ENCODE measurements at regions not wholly inside any gene's neighbourhood (a gene's known extent, or its start where the extent isn't known, plus 50 kb on each side); places are given as distances from the start of the nearest gene placed in this dataset.

DNA sequence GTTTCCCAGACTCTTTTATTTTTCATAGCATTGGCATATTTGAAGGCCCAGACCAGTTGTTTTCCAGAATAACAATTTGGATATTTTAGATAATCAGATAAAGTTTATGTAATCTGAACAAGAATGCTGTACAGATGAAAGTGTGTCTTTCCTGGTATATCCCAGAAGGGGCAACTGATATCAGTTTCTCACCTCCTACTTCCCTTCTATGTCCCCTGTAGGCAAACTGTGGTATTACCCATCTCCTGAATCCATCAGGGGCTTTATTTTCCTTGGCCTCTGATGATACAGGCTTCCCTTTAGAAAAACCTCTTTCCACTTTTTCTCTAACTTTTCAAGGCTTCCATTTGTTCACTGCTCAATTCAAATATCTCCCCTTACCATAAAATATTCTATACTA, 87.5 kb upstream of the RGS1 start:
- Histone ChIP-seq H4K20me1 (replicated peaks in 1 of 2; ENCODE audit: control insufficient read depth in 1 of 2, insufficient read depth in 2 of 2, low read length in 2 of 2) (no peaks in the 10 kb centered on the region), H3K79me2 (ENCODE audit: control insufficient read depth in 1 of 2, insufficient read depth in 2 of 2, low read length in 2 of 2) (no peaks in the 10 kb centered on the region), H3K4me3 (ENCODE audit: extremely low read depth in 1 of 4, insufficient read depth in 2 of 4, low read depth in 3 of 4, low read length in 4 of 4) (no peak overlapping the region), H4K5ac (ENCODE audit: insufficient read length, low read depth, low read length) (no peak overlapping the region), H3K23ac (ENCODE audit: insufficient read length) (no peak overlapping the region), H3K9me3 (ENCODE audit: insufficient read depth in 2 of 2, low read depth in 1 of 2, low read length in 1 of 2) (no peaks in the 10 kb centered on the region), H2BK5ac (ENCODE audit: low read depth, low read length) (no peak overlapping the region), H3K56ac (replicated peaks; ENCODE audit: insufficient read length, low read depth, low read length) (no peak overlapping the region), H3K18ac (ENCODE audit: extremely low read depth, low read length) (no peak overlapping the region), H2AK5ac (ENCODE audit: low read depth, low read length) (no peak overlapping the region), H3K9ac (replicated peaks in 1 of 4; ENCODE audit: extremely low read depth in 1 of 4, low read depth in 3 of 4, low read length in 3 of 4) (no peak overlapping the region), H3K14ac (ENCODE audit: insufficient read length) (no peak overlapping the region), H3K79me1 (ENCODE audit: low read depth, low read length) (no peaks in the 10 kb centered on the region), H2BK12ac (ENCODE audit: low read depth, low read length) (no peak overlapping the region), H4K8ac (ENCODE audit: extremely low read depth, insufficient read depth, low read length) (no peak overlapping the region), H4K91ac (replicated peaks; ENCODE audit: insufficient read length, low read length) (no peak overlapping the region), H3K4ac (replicated peaks; ENCODE audit: insufficient read length, low read depth, low read length) (no peak overlapping the region), H3K23me2 (ENCODE audit: low read depth, low read length) (no peaks in the 10 kb centered on the region), H2BK15ac (ENCODE audit: low read length) (no peak overlapping the region), H3K4me1 (replicated peaks in 1 of 4; ENCODE audit: control insufficient read depth in 3 of 4, insufficient read depth in 4 of 4, low read length in 3 of 4) (no peaks in the 10 kb centered on the region), H2AFZ (ENCODE audit: low read length) (no peak overlapping the region), H3K4me2 (ENCODE audit: insufficient read depth in 1 of 2, low read depth in 2 of 2, low read length in 2 of 2) (no peak overlapping the region), H2BK20ac (ENCODE audit: low read length) (no peak overlapping the region), H2BK120ac (replicated peaks; ENCODE audit: low read depth, low read length) (no peak overlapping the region), H3K36me3 (ENCODE audit: control insufficient read depth in 2 of 4, insufficient read depth in 4 of 4, low read length in 3 of 4) (no peaks in the 10 kb centered on the region), H3K27ac (ENCODE audit: low read depth, low read length) (no peak overlapping the region), H3K27me3 (replicated peaks in 1 of 4; ENCODE audit: control insufficient read depth in 3 of 4, extremely low read depth in 1 of 4, insufficient read depth in 3 of 4, low read length in 3 of 4) (no peaks in the 10 kb centered on the region)
- ChIA-PET CTCF (ENCODE audit: partially characterized antibody) (no interaction called here), POLR2A (ENCODE audit: partially characterized antibody) (no interaction called here)
- no peak for DNase-seq (ENCODE audit: low read depth in 1 of 2, low spot score in 2 of 2)
- peak; percentile 71 for FAIRE-seq
- TF ChIP-seq RFX5 (IDR thresholded peaks at IDR 0.05; ENCODE audit: borderline replicate concordance, low read depth, low read length) (no peak), CTCF (IDR thresholded peaks at IDR 0.05; ENCODE audit: control extremely low read depth in 1 of 3, insufficient read depth in 1 of 3, low read depth in 1 of 3, low read length in 3 of 3) (peak in 2 of 3 experiments; percentile 51 to 61; a peak in 3 of 4 replicates), ZNF274 (IDR thresholded peaks at IDR 0.05; ENCODE audit: borderline replicate concordance, extremely low read depth, low read length) (no peak), SP2 (IDR thresholded peaks at IDR 0.05; ENCODE audit: low read length) (no peak), RAD21 (IDR thresholded peaks at IDR 0.05 in 1 of 2, conservative IDR thresholded peaks at IDR 0.05 in 1 of 2; ENCODE audit: low read depth in 2 of 2, low read length in 2 of 2) (peak in 1 of 2 experiments; percentile 32; a peak in 2 of 4 replicates), BCL11A (IDR thresholded peaks at IDR 0.05; ENCODE audit: low read depth in 2 of 2, low read length in 2 of 2) (no peak), HDAC2 (IDR thresholded peaks at IDR 0.05; ENCODE audit: borderline replicate concordance in 1 of 2, low read depth in 2 of 2, low read length in 2 of 2) (no peak), KDM1A (IDR thresholded peaks at IDR 0.05; ENCODE audit: borderline replicate concordance, low read length) (no peak), BACH1 (IDR thresholded peaks at IDR 0.05; ENCODE audit: low read length) (no peak)
- TF ChIP-seq, protein P1, sequence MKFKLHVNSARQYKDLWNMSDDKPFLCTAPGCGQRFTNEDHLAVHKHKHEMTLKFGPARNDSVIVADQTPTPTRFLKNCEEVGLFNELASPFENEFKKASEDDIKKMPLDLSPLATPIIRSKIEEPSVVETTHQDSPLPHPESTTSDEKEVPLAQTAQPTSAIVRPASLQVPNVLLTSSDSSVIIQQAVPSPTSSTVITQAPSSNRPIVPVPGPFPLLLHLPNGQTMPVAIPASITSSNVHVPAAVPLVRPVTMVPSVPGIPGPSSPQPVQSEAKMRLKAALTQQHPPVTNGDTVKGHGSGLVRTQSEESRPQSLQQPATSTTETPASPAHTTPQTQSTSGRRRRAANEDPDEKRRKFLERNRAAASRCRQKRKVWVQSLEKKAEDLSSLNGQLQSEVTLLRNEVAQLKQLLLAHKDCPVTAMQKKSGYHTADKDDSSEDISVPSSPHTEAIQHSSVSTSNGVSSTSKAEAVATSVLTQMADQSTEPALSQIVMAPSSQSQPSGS (IDR thresholded peaks at IDR 0.05; ENCODE audit: low read length): no peak

Measured in H1 (cell line).